GM19395 (cell line): ENCODE measurements at regions not wholly inside any gene's neighbourhood (a gene's known extent, or its start where the extent isn't known, plus 50 kb on each side); places are given as distances from the start of the nearest gene placed in this dataset.

ENCODE experiments used
- ATAC-seq: cut with Tn5 transposase; IDR thresholded peaks from one replicate; pipeline ENCODE4 v1.9.1; 2021; ENCODE audit warnings: mild to moderate bottlenecking, moderate library complexity; ENCODE audit not compliant: unreplicated experiment

GRCh38 chr1:56320464-56321149 lies 258.8 kb downstream of the PLPP3 start:
- no peak for ATAC-seq

DNA sequence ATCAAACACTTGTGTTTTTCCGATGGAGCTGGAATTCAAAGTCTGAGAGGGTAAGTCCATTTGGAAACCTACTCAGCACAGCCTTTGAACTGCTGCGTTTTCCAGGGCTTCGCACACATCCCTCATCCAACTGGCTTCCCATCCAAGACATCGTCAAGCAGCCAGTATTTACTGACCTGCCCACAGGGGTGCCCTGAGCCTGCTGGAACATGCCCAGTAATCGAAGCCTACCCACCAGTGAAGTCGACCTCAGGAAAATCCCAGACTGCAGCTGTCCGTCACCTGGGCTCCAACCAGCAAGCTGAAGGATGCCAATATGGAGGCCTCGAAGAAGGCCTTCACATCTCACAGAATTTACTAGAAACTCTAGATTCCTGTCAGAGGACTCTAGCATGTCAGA lies 261.6 kb downstream of the PLPP3 start:
- ATAC-seq: no peak

- no peak for ATAC-seq
Observed at GRCh38 chr1:56315293-56315942, 263.9 kb downstream of the PLPP3 start.

DNA sequence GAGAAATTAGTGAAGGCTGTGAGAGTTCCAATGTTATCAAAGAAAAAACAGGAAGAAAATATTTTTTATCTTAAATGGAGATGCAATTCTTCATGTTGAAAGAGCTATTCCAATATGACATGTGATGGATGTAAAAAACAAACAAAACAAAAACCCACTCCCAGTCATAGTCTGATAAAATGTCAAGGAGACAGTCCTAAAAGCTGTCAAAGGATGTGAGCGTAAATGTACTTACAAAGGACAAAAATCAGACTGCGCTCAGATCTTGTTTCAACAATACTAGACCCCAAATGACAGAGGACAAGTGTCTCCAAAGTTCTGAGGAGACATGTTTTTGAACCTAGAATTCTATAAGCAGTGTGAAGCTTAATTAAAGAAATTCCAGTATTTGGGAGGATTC lies 265.8 kb downstream of the PLPP3 start:
- ATAC-seq: no peak

- no peak for ATAC-seq
Observed at GRCh38 chr1:56311766-56312165, 267.6 kb downstream of the PLPP3 start.

DNA sequence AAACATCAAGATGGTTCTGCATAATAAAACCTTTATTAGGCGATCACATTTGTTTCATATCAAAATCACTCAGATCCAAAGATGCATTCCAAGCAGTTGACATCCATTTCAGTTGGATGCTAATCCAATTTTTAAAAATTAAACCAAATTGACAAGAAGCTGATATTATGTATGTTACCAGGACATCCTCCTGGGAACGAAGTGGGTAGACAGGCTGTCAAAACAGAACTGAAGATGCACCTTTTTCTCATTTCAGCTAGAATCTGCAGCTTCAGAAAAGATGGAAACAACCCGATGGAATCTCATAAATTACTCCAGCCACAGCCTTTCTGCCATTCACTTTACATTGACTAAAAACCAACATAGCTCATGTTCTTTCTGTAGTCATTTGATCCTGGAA lies 268.4 kb downstream of the PLPP3 start:
- ATAC-seq: no peak

DNA sequence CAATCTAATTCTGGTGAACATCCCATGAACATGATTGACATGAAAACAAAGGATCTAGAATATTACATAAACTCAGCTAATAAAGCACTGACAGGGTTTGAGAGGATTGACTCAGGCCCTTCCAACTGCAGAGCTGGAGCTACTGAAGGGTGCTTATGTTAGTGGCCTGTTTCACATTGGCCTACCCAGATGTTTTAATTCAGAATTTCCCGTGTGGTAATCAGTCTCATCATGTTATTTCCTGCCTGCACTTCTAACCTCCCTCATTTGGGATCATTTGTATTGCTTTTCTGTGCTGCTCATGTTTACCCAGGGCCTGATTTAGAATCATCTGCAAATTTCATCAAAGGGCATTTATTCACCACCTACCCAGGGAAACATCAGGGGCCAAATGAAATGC lies 270.3 kb downstream of the PLPP3 start:
- ATAC-seq: no peak

DNA sequence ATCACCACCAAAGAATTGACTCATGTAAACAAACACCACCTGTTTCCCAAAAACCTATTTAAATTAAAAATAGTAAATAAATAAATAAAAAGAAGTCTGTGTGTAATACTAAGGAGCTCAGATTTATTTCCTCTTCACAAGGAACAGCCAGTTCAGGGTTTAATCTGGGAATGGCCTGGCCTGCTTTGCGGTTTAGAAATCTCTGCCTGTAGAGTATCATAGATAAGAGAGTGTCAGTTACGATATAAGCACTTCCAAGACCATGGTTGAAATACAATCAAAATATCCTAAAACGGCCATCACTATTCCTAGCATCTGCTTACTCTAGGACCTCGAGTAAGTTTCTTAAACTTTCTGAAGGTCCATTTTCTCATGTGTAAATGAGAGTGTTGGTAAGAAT lies 274.4 kb downstream of the PLPP3 start:
- no peak for ATAC-seq

DNA sequence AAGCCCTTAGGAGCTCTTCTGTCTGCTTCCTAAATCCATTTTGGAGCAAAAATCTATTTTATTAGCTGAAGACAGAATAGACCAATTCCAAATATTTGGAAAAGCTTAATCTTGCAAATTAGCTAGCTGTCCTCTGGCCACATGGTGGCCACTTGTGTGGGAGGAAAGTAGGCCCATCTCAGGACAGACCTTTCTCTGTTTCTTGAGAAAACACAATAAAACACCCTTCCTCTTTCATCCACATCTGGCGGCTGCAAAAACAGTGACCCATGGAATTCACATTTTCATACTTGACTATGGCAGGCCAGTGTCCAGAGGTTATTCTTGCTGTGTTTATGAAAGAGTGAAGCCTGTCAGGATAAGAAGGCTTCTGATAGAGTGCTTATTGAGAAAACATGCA lies 275.6 kb downstream of the PLPP3 start:
- ATAC-seq: no peak

GRCh38 chr1:56302878-56303277 lies 276.5 kb downstream of the PLPP3 start:
- ATAC-seq: no peak

DNA sequence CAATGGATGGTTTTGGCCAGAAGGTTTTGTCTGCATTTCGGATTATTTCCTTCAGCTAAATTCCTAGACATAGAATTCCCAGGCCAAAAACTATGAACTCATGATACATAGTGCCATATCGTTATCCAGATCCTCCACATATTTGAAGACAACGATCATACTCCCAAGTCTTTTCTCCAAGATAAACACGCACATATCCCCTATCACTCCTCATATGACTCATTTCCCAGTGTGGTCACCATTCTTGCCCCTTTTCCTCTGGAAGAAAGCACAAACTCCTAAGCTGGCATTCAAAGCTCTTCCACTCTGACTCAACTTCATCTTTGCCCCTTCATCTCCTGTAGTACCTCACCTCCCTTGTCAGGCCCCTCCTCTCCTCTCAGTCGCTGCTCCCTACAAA lies 277.6 kb downstream of the PLPP3 start:
- no peak for ATAC-seq

GRCh38 chr1:56300836-56301235 lies 278.5 kb downstream of the PLPP3 start:
- ATAC-seq: no peak

GRCh38 chr1:56298866-56299265 lies 280.5 kb downstream of the PLPP3 start:
- ATAC-seq: no peak

GRCh38 chr1:56297904-56298303 lies 281.5 kb downstream of the PLPP3 start:
- no peak for ATAC-seq

DNA sequence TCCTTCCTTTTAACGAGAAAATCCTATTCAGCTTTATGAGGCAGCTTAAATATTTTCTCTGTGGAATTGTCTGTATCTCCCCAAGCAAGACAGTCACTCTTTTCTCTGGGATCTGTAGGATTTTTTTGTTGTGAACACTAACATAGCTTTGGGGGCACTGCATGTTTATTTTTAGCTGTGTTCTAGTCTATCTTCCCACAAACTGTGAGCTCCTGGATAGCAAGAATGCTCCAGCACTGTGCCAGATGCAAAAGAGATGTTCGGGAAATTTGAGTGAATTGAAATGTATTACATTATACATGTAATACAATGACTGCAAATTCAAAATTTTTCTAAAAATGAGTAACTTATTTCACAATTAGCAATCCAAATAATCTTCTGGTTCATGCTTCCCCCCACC lies 282.2 kb downstream of the PLPP3 start:
- ATAC-seq: no peak

- ATAC-seq: peak; percentile 88
Observed at GRCh38 chr1:56295949-56296929, 283.1 kb downstream of the PLPP3 start.

DNA sequence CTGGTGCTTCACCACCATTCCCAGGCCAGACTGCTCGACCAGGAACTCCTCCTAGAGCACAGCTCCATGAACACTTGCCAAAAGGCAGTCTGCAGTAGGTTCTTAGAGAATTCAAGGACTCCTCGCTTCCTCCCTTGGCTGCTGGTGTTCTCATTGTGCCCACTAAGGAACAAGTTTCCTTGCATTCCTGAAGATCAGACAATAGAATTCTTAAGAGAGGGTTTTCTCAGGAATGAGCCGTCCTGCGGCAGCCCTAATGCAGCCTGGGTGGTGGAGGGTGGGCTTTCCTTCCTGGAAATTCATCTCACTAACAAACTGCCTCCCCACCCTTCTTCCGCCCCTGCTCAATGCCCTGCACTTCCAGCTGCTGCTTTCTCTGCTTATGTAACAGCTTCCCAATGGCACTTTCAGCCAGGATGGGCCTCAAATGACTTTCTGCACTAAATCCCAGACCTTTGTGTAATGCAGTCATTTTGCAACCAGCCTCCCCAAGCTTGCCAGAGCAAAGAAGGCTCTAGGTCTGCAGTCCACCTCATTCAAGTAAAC lies 287.9 kb downstream of the PLPP3 start:
- no peak for ATAC-seq

DNA sequence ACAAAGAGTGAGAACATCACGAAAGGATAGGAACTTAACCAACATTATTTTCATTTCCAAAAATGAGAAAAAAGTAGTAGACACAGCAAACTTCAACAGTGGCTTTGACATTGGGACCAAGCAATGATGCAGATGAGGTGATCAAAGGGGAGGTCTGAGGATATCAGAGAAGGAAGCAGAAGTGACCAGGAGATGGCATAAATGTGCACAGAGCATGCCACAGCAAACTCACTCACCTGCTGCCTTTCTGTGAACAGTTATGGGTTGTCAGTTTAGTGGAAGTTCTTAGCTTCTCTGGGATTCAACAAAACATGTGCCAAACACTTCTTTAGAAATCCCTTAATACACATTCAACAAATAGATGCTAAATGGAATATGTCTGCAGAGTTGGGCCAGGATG lies 290.1 kb downstream of the PLPP3 start:
- ATAC-seq: no peak

- no peak for ATAC-seq
Observed at GRCh38 chr1:56287721-56288120, 291.6 kb downstream of the PLPP3 start.

DNA sequence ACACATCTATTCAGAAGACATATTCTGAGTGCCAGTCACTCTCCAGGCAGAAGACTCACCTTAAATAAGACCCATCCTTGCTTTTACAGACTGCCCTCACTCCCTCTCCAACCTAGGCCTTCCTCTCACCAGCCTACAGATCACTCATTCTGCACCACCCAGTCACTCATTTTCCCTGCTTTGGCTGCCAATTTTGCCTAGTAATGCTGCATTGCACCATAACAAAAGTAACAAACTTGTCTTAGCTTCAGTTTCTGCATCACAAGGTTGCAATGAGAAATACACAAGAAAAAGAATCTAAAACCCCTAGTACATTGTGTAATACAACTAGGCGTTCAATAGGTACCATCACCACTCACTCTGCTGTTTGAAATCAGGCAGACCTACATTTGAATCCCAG lies 292.4 kb downstream of the PLPP3 start:
- no peak for ATAC-seq

GRCh38 chr1:56286506-56286905 lies 292.9 kb downstream of the PLPP3 start:
- ATAC-seq: no peak
